PC-9 (cell line): ENCODE measurements at regions not wholly inside any gene's neighbourhood (a gene's known extent, or its start where the extent isn't known, plus 50 kb on each side); places are given as distances from the start of the nearest gene placed in this dataset.

Experiments used
- BruUV-seq: library from RNA; stranded (reverse); fragments of 400-500 nt; replicated peaks from 2 replicates; lab custom pipeline; 2021; lab: Mats Ljungman, UMichigan
- CTCF ChIA-PET: fragments of 300-600 bp; sonication (Branson Sonifier 250); formaldehyde crosslinking; loops from one replicate; lab custom pipeline; 2022; ENCODE audit warnings: antibody characterized with exemption; lab: Charles Lee
- POLR2A ChIA-PET: fragments of 300-600 bp; sonication (Branson Sonifier 250); formaldehyde crosslinking; loops from one replicate; lab custom pipeline; 2022; ENCODE audit warnings: antibody characterized with exemption; ENCODE audit not compliant: unreplicated experiment; lab: Charles Lee
- DNase-seq, 2 experiments: peaks; one replicate each; pipeline versions ENCODE4 v3.0.0 to v3.0.0-alpha.2; 2015 to 2022; ENCODE audit warnings: mixed read lengths in 1 of 2
- H2AFZ ChIP-seq: fragments of 200-600 bp; sonication (generic); 2 replicates; pipeline ENCODE4 v1.8.1; 2017; ENCODE audit warnings: antibody characterized with exemption
- H3F3A ChIP-seq: fragments of 200-600 bp; sonication (generic); 2 replicates; pipeline ENCODE4 v1.8.1; 2017; ENCODE audit warnings: antibody characterized with exemption, mild to moderate bottlenecking, low read depth; ENCODE audit not compliant: insufficient read depth
- H3K27ac ChIP-seq: fragments of 200-600 bp; sonication (generic); 2 replicates; pipeline ENCODE4 v1.6.1; 2016; ENCODE audit warnings: mixed run types
- H3K27me3 ChIP-seq: fragments of 200-600 bp; sonication (generic); 2 replicates; pipeline ENCODE4 v1.6.1; 2016; ENCODE audit warnings: low read depth, mixed run types; ENCODE audit not compliant: insufficient read depth
- H3K36me3 ChIP-seq: fragments of 200-600 bp; sonication (generic); 2 replicates; pipeline ENCODE4 v1.6.1; 2016; ENCODE audit warnings: low read depth, mixed run types
- H3K4me1 ChIP-seq: fragments of 200-600 bp; sonication (generic); replicated peaks from 2 replicates; pipeline ENCODE4 v1.6.1; 2016; ENCODE audit warnings: mixed run types; ENCODE audit not compliant: insufficient read depth
- H3K4me2 ChIP-seq: fragments of 200-600 bp; sonication (generic); 2 replicates; pipeline ENCODE4 v1.6.1; 2017; ENCODE audit warnings: mixed run types
- H3K4me3 ChIP-seq: fragments of 200-600 bp; sonication (generic); 2 replicates; pipeline ENCODE4 v1.6.1; 2016; ENCODE audit warnings: mixed run types
- H3K79me2 ChIP-seq: fragments of 200-600 bp; sonication (generic); 2 replicates; pipeline ENCODE4 v1.6.1; 2017; ENCODE audit warnings: low read depth, mixed run types
- H3K9me2 ChIP-seq: fragments of 200-600 bp; sonication (generic); 2 replicates; pipeline ENCODE4 v1.8.1; 2017; ENCODE audit warnings: mild to moderate bottlenecking; ENCODE audit not compliant: insufficient read depth
- H3K9me3 ChIP-seq: fragments of 200-600 bp; sonication (generic); 2 replicates; pipeline ENCODE4 v1.8.1; 2016; ENCODE audit warnings: low read depth; ENCODE audit not compliant: insufficient read depth
- H4K20me1 ChIP-seq: fragments of 200-600 bp; sonication (generic); 2 replicates; pipeline ENCODE4 v1.8.1; 2017; ENCODE audit not compliant: insufficient read depth
- EZH2 ChIP-seq: fragments of 200-600 bp; sonication (generic); IDR thresholded peaks from 2 replicates; pipeline ENCODE4 v1.8.0; 2017; ENCODE audit warnings: antibody characterized with exemption, low read depth
- intact Hi-C: fragments of 100-400 bp; cut with micrococcal nuclease; formaldehyde crosslinking; loops from one replicate; pipeline ENCODE4 v1.10.0; 2022; ENCODE audit not compliant: unreplicated experiment
- TF ChIP-seq, protein P1 (sequence below): fragments of 200-600 bp; sonication (generic); conservative IDR thresholded peaks from 2 replicates; pipeline ENCODE4 v1.6.1; 2017; ENCODE audit warnings: mixed run types, antibody characterized with exemption, mild to moderate bottlenecking, moderate library complexity

DNA sequence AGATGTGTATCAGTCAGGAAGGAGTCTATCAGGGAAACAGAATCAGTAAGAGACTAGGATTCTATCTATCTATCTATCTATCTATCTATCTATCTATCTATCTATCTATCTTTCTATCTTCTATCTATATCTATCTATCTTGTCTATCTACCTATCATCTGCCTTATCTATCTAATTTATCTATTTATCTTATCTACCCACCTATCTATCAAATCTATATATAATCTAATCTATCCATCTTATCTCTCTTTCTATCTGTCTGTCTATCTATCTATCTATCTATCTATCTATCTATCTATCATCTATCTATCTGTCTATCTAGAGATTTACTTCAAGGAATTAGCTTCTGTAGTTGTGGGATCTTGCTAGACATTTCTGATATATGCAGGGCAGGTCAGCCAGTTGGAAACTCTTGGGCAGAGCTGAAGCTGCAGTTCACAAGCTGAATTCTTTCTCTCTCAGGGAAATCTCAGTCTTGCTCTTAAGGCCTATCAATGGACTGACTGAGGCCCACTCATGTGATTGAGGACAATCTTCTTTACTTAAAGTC lies 140.2 kb upstream of the JUN start:
- no peak overlapping the region for H3K4me2 ChIP-seq
- intact Hi-C loops = no loop called here
- H3K36me3 ChIP-seq = no peaks in the 10 kb centered on the region
- H3K9me2 ChIP-seq = no peaks in the 10 kb centered on the region
- H2AFZ ChIP-seq = no peak overlapping the region
- ChIA-PET CTCF (no interaction called here), POLR2A (no interaction called here)
- no peaks in the 10 kb centered on the region for H3K79me2 ChIP-seq
- no peaks in the 10 kb centered on the region for H4K20me1 ChIP-seq
- BruUV-seq = no TSS peak
- H3K27ac ChIP-seq = no peak overlapping the region
- no peaks in the 10 kb centered on the region for H3K9me3 ChIP-seq
- H3K27me3 ChIP-seq = no peaks in the 10 kb centered on the region
- H3K4me1 ChIP-seq = peaks cover 25% of the 10 kb centered on the region
- H3F3A ChIP-seq = peaks cover 22% of the 10 kb centered on the region; the same call in 1 of the 2 replicates
- TF ChIP-seq, protein P1, sequence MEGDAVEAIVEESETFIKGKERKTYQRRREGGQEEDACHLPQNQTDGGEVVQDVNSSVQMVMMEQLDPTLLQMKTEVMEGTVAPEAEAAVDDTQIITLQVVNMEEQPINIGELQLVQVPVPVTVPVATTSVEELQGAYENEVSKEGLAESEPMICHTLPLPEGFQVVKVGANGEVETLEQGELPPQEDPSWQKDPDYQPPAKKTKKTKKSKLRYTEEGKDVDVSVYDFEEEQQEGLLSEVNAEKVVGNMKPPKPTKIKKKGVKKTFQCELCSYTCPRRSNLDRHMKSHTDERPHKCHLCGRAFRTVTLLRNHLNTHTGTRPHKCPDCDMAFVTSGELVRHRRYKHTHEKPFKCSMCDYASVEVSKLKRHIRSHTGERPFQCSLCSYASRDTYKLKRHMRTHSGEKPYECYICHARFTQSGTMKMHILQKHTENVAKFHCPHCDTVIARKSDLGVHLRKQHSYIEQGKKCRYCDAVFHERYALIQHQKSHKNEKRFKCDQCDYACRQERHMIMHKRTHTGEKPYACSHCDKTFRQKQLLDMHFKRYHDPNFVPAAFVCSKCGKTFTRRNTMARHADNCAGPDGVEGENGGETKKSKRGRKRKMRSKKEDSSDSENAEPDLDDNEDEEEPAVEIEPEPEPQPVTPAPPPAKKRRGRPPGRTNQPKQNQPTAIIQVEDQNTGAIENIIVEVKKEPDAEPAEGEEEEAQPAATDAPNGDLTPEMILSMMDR = no peak
- TF ChIP-seq EZH2 = no peak
- no peak for DNase-seq
- no peak overlapping the region for H3K4me3 ChIP-seq

DNA sequence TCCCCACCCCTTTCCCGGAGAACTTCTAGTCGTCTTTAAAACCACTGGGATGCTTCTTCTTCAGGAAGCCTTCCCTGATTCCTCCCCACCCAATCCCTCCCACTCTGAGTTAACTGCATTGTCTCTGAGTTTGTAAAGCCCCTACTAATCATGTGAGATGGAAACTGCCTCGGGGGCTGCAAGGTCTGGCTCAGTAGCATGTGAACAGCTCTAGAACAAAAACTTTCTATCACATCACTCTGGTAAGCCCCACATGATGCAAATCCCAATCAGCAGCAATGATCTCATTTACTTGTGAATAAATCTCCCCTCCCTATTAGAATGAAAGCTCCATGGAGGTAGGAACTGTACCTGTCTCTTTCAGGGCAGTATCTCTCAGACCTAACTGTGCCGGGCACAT lies 141.0 kb upstream of the JUN start:
- no TSS peak for BruUV-seq
- ChIA-PET POLR2A (no interaction called here), CTCF (no interaction called here)
- Histone ChIP-seq H3K27me3 (no peaks in the 10 kb centered on the region), H3K9me2 (no peaks in the 10 kb centered on the region), H3K27ac (no peak overlapping the region), H3K4me2 (no peak overlapping the region), H4K20me1 (no peaks in the 10 kb centered on the region), H2AFZ (no peak overlapping the region), H3K36me3 (no peaks in the 10 kb centered on the region), H3K4me1 (peaks cover 32% of the 10 kb centered on the region), H3F3A (peaks cover 27% of the 10 kb centered on the region; the same call in 1 of the 2 replicates), H3K9me3 (no peaks in the 10 kb centered on the region), H3K4me3 (no peak overlapping the region), H3K79me2 (no peaks in the 10 kb centered on the region)
- TF ChIP-seq, protein P1 = no peak
- intact Hi-C loops = no loop called here
- no peak for DNase-seq

DNA sequence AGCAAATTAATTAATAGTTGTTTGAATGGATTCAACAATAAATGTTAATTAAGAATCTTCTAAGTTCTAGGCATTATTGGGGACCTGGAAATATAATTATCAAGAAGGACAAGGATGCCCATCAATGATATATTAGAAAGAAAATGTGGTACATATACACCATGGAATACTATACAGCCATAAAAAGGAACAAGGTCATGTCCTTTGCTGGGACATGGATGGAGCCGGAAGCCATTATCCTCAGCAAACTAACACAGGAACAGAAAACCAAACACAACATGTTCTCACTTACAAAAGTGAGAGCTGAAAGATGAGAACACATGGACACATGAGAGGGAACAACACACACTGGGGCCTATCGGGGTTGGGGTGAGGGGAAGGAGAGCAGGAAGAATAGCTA lies 141.4 kb upstream of the JUN start:
- intact Hi-C loops = no loop called here
- Histone ChIP-seq H3K27me3 (no peaks in the 10 kb centered on the region), H2AFZ (no peak overlapping the region), H3K36me3 (no peaks in the 10 kb centered on the region), H3K9me2 (no peaks in the 10 kb centered on the region), H3F3A (peaks cover 31% of the 10 kb centered on the region; the same call in 1 of the 2 replicates), H3K79me2 (no peaks in the 10 kb centered on the region), H3K9me3 (no peaks in the 10 kb centered on the region), H3K4me3 (no peak overlapping the region), H4K20me1 (no peaks in the 10 kb centered on the region), H3K4me1 (peaks cover 36% of the 10 kb centered on the region), H3K4me2 (no peak overlapping the region), H3K27ac (no peak overlapping the region)
- POLR2A ChIA-PET = interaction anchor here (0.6 kb wide), 1 partner anchor 18 kb away, joined by 6 read pairs; no protein-coding TSS in a partner anchor
- TF ChIP-seq, protein P1 = no peak
- no peak for TF ChIP-seq EZH2
- no TSS peak for BruUV-seq
- CTCF ChIA-PET = interaction anchor here (0.5 kb wide), 1 partner anchor 16 kb away, joined by 7 read pairs; no protein-coding TSS in a partner anchor
- DNase-seq = no peak
